HG02678 (cell line): ENCODE measurements at regions not wholly inside any gene's neighbourhood (a gene's known extent, or its start where the extent isn't known, plus 50 kb on each side); places are given as distances from the start of the nearest gene placed in this dataset.
"Not testable (repeated sequence)": the region's sequence is repeated elsewhere in the genome, so short reads cannot be mapped to it uniquely, and the experiment has no call there.

ENCODE experiments used
- ATAC-seq: cut with Tn5 transposase; IDR thresholded peaks from one replicate; pipeline ENCODE4 v1.9.1; 2021; ENCODE audit warnings: mild to moderate bottlenecking, moderate library complexity; ENCODE audit not compliant: unreplicated experiment

DNA sequence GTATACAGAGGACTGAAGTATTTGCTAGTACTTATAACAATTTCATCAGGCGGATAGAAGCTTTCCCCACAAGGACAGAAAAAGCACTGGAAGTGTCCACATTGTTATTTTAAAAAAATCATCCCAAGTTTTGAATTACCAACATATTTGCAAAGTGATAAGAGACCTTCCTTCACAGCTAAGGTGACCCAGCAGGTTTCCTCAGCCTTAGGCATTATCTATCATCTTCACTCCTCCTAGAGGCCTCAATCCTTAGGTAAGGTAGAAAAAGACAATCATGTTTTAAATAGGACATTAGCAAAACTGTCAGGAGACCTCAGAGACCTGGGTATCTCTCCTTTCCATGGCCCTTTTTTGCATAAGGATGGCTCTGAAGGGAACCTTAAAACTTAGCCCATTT is 72.5 kb upstream of the CHD6 start:
- no peak for ATAC-seq

DNA sequence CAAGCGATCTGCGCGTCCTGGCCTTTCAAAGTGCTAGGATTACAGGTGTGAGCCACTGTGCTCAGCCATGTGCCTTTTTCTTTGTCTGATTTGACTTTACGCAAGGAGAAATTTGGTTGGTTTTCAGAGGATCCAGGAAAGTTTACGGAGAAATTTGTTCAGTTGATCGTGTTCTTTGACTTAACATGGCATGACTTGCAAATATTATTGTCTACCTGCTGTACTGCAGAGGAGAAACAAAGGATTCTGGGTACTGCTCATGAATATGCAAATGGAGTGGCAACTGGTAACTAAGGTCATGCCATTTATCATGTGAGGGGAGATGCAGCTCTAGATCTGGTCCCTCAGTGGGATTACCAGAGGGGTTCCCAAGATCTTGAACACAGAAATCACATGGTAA is 68.8 kb upstream of the CHD6 start:
- ATAC-seq = no peak

DNA sequence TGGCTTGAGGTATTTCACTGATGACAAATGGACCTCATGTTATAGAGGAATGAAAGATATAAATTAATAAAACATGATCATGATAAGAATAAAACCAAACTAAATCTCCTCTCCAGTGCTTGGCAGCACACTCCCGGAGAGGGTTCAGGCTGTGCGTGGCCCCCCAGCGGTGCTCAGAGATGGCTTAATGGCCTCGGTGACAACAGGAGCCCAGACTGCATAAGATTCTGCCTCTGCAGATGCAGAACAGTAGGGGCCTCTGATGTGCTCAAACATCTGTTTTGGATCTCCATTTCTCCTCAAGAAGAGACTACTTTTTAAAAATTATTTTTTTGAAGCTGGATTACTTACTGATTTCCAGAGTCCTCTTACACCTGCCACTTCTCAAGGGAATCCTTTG is 67.0 kb upstream of the CHD6 start:
- not testable (repeated sequence) for ATAC-seq

DNA sequence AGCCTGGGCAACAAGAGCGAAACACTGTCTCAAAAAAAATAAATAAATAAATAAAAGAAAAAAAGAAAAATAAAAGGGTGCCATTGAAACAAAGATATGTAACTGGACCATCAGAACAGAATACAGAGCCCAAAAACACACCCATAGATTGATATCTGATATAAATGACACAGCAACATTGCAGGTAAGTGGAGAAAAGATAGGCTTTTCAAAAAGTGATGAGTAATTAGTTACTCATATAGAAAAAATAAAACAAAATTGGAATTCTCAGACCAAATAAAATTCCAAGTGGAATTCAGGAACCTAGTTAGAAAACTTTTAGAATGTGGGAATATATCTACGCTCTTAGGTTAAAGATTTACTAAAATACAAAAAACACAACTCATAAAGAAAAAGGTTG is 60.6 kb upstream of the CHD6 start:
- no peak for ATAC-seq

DNA sequence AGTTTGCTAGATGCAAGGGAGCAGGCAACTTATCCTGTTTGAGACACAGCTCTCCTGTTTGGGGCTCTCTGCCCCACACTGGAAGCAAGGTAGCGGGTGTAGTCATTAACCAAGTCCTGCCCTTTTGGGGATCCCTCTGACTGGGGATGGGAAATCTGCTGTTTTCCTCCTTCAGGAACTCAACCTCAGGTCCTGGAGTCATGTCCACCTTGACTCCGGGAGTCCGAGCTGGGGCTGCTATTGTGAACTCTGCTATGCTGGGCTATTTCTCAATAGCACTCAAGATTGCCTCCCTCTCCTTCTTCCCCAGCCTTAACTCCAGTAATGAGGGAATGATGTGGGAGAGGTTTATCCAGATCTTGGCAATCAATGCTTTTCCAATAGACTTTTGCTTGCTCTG is 54.1 kb upstream of the CHD6 start:
- ATAC-seq = no peak

DNA sequence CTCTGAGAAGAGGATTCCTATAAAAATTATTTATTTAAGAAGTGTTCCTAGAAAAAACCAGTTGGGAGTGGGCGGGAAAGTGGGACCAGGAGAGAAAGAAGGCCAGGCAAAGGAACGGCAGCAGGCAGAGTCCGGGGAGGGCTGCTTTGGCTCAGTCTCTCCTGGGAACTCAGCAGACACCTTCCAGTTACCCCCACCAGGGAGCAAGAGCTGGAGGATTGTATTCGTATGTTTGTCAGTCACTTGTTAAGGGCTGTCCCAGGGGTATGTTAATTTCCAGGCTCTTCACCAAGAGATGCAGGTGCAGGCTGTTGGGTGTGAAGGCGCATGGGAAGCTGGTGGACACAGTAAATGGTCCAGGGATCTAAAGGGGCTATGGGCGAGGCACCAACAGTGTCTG is 53.0 kb upstream of the CHD6 start:
- ATAC-seq = no peak

DNA sequence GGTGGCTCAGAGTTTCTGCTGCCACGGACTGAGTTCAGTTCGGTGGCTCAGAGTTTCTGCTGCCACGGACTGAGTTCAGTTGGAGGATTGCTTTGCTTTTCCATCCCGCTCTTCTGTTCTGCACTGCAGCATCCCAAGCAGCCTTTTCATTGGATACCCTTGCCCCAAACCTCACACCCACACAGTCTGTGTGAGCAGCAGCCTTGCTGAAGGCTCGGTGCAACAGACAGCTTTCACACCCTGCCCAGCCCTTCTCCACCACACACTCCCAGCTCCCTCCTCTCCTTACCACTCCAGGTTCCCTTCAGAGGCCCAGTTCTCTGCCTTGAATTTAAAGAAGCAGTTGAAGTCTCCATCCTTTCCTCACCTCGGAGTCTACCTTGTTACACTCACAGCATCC is 52.5 kb upstream of the CHD6 start:
- no peak for ATAC-seq

DNA sequence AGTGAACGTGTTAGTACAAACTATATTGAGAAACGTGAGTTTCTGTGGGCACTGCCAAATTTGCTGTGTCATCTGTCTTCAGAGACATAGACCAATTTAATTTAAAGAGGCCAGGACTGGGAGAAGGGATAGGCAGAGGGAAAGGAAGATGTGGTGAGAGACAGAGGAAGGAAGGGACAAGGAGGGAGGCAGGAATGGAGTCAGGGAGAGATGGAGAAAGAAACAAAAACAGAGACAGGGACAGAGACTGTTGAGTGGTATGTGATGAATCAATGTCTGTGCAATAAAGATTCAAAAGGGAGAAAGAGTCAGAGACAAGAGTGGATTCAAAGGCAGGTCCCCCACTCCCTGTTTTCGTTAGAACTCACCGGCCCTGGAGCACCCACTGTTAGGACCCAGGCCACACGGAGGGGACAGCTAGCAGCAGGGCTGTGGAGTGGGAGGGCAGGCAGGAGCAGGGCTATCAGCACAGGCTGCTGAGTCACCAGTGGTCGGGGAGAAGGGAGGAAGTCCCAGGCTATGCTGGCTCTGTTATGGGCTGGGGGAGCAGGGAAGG is 51.6 kb upstream of the CHD6 start:
- ATAC-seq = no peak

DNA sequence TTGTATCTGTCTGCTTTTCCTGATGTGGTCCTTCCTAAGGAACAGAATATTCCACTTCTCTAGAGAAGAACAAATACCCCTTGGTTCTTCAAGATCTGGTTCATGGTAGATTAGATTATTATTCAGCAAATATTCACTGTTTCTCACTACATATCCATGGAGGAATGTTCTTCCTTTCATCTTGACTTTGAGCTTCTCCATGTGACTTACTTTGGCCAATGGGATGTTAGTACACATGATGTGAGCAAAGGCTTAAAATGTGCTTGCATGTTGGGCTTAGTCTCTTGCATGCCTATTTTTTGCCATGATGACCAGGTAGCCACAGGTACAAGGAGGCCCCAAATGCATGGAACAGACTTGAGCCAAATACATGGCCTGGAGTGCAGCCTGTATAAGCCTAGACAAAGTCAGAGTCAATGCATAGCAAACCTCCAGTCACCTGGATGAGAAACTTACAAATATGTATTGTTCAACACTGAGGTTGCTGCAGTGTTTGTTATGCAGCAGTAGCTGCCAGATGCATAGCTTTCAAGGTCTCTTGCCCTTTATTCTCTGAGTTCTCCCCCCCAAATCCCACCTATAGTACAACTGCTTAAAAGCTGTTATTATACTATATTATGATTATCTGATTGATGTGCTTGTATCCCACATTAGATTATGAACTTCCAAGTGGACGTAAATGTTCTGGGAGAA is 50.0 kb upstream of the CHD6 start:
- ATAC-seq = no peak
